Activated T-cell treated with anti-CD3 and anti-CD28 coated beads, Interleukin-2, amount 50 U/mL, for 4 hours (primary cell): ENCODE measurements at regions not wholly inside any gene's neighbourhood (a gene's known extent, or its start where the extent isn't known, plus 50 kb on each side); places are given as distances from the start of the nearest gene placed in this dataset.

Source experiments
- ATAC-seq, 2 donors: fragments of 200-7000 bp; cut with Tn5 transposase; one replicate each; pipeline ENCODE4 v1.10.0; 2021
- DNase-seq: peaks from one replicate; pipeline ENCODE4 v3.0.0-alpha.2; 2020
- H3K27me3 Mint-ChIP-seq: one replicate; pipeline ENCODE4 v1.8.0; 2021; ENCODE audit warnings: low read depth, mixed read lengths
- H3K36me3 Mint-ChIP-seq: one replicate; pipeline ENCODE4 v1.8.0; 2022; ENCODE audit warnings: mixed read lengths; ENCODE audit not compliant: insufficient read depth
- H3K4me1 Mint-ChIP-seq: one replicate; pipeline ENCODE4 v1.8.0; 2021; ENCODE audit warnings: low read depth, mixed read lengths
- H3K4me3 Mint-ChIP-seq: one replicate; pipeline ENCODE4 v1.8.0; 2021; ENCODE audit warnings: mild to moderate bottlenecking, moderate library complexity, mixed read lengths
- H3K9me3 Mint-ChIP-seq: one replicate; pipeline ENCODE4 v1.8.0; 2021; ENCODE audit warnings: mixed read lengths

GRCh38 chr1:48102766-48103165 is 105.6 kb upstream of the TRABD2B start:
- Mint-ChIP-seq H3K27me3 (peaks cover 16% of the 10 kb centered on the region), H3K9me3 (no peaks in the 10 kb centered on the region), H3K36me3 (no peaks in the 10 kb centered on the region), H3K4me1 (no peaks in the 10 kb centered on the region), H3K4me3 (no peak overlapping the region)
- no peak for ATAC-seq
- DNase-seq, result no peak

- no peak for ATAC-seq
- no peaks in the 10 kb centered on the region for H3K9me3 Mint-ChIP-seq
- DNase-seq, result no peak
- peaks cover 21% of the 10 kb centered on the region for H3K27me3 Mint-ChIP-seq
- no peaks in the 10 kb centered on the region for H3K36me3 Mint-ChIP-seq
- H3K4me1 Mint-ChIP-seq, result peaks cover under 1% of the 10 kb centered on the region
- no peak overlapping the region for H3K4me3 Mint-ChIP-seq
These were observed 102.0 kb upstream of the TRABD2B start for GRCh38 chr1:48099072-48099773.

GRCh38 chr1:48093696-48094528 is 96.7 kb upstream of the TRABD2B start:
- peak overlapping the region; percentile 42 for H3K4me3 Mint-ChIP-seq
- H3K4me1 Mint-ChIP-seq, result peaks cover 5% of the 10 kb centered on the region
- DNase-seq (peak; percentile 69), ATAC-seq (peak; percentile 82 to 92)
- peaks cover 42% of the 10 kb centered on the region for H3K27me3 Mint-ChIP-seq
- H3K9me3 Mint-ChIP-seq, result no peaks in the 10 kb centered on the region
- H3K36me3 Mint-ChIP-seq, result no peaks in the 10 kb centered on the region

DNA sequence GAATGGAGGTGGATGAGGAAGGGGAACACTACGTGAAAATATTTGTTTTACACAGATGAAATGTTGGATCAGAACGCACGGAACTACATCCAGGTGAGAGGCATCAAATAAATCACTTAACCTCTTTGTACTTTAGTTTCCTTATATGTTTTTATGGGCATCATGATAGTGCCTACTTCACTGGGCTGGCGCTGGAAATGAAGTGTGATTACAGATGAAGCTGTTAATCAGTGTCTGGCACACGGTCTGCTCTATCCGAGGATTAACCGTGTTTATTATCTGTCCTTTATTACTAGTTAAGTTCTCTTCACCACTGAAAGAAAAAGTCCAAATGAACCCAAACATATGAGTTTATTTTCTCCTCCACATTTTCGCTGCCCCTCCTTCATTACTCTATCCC is 96.0 kb upstream of the TRABD2B start:
- no peak overlapping the region for H3K4me3 Mint-ChIP-seq
- ATAC-seq (no peak), DNase-seq (no peak)
- H3K4me1 Mint-ChIP-seq, result peaks cover 5% of the 10 kb centered on the region
- H3K36me3 Mint-ChIP-seq, result no peaks in the 10 kb centered on the region
- no peaks in the 10 kb centered on the region for H3K9me3 Mint-ChIP-seq
- H3K27me3 Mint-ChIP-seq, result peaks cover 39% of the 10 kb centered on the region

- ATAC-seq (no peak), DNase-seq (no peak)
- Mint-ChIP-seq H3K4me1 (peaks cover 5% of the 10 kb centered on the region), H3K27me3 (peaks cover 37% of the 10 kb centered on the region), H3K9me3 (no peaks in the 10 kb centered on the region), H3K36me3 (no peaks in the 10 kb centered on the region), H3K4me3 (no peak overlapping the region)
These were observed 95.2 kb upstream of the TRABD2B start for GRCh38 chr1:48092401-48092800.

- Mint-ChIP-seq H3K36me3 (no peaks in the 10 kb centered on the region), H3K4me1 (peaks cover 5% of the 10 kb centered on the region), H3K9me3 (no peaks in the 10 kb centered on the region), H3K27me3 (peaks cover 33% of the 10 kb centered on the region), H3K4me3 (no peak overlapping the region)
- DNase-seq, result no peak
- ATAC-seq, result no peak
These were observed 92.2 kb upstream of the TRABD2B start for GRCh38 chr1:48089356-48089891.

GRCh38 chr1:48084826-48085225 is 87.6 kb upstream of the TRABD2B start:
- no peak for DNase-seq
- Mint-ChIP-seq H3K4me3 (no peak overlapping the region), H3K36me3 (no peaks in the 10 kb centered on the region), H3K9me3 (no peaks in the 10 kb centered on the region), H3K4me1 (no peaks in the 10 kb centered on the region), H3K27me3 (peaks cover 4% of the 10 kb centered on the region)
- ATAC-seq, result no peak

DNA sequence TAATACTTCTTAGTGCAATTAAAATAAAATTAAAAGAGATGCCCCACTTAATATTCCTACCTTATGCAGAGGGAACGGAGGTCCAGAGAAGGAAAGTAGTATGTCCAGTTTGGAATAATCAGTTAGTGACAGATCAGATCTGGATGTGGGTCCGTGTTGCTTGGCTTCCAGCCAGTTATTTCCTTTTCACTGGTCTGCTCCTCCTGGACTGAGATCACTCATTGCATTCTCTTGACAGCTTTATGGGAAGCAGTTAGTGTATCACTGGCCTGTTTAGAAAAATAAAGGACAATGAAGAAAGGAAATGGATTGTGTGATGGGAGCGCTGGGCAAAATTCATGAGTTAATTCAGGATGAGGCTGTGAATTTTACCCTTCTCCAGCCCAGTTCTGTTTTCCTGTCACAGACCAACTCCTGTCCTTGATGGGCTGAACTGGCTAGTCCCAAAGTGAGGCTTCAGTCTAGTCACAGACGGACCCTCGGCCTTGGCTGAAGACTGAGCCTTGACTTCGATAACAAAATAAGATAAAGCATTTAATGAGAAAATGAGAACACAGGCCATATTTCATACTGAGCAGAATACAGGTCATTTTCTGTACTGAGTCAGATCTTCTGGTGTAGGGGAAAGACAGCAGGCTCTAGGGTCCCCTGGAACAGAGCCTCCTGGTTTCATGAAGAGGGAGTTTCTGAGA is 85.2 kb upstream of the TRABD2B start:
- ATAC-seq (no peak), DNase-seq (no peak)
- H3K4me3 Mint-ChIP-seq, result no peak overlapping the region
- peaks cover 4% of the 10 kb centered on the region for H3K27me3 Mint-ChIP-seq
- no peaks in the 10 kb centered on the region for H3K9me3 Mint-ChIP-seq
- no peaks in the 10 kb centered on the region for H3K36me3 Mint-ChIP-seq
- H3K4me1 Mint-ChIP-seq, result no peaks in the 10 kb centered on the region

- Mint-ChIP-seq H3K9me3 (no peaks in the 10 kb centered on the region), H3K4me3 (no peak overlapping the region), H3K36me3 (no peaks in the 10 kb centered on the region), H3K27me3 (peaks cover 1% of the 10 kb centered on the region), H3K4me1 (no peaks in the 10 kb centered on the region)
- no peak for DNase-seq
- ATAC-seq, result no peak
These were observed 83.4 kb upstream of the TRABD2B start for GRCh38 chr1:48080331-48081255.

DNA sequence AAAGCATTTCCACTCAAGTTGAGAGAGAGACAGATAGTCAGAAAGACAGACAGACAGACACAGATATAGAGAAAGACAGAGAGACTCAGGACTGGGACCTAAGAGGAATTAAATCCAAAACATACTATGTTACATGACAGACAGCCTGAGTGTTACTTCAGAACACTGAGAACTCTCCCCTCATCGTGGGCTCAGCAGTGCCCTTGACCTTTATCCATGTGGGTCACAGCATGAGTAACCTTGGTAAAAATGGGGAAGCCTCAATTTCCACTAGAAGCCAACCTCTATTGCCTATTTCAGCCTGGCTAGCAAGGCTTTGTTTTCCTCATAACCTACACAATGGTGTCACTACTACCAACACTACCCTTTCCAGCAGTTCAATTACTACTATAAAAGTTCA is 81.9 kb upstream of the TRABD2B start:
- Mint-ChIP-seq H3K9me3 (no peaks in the 10 kb centered on the region), H3K4me1 (no peaks in the 10 kb centered on the region), H3K27me3 (no peaks in the 10 kb centered on the region), H3K36me3 (no peaks in the 10 kb centered on the region), H3K4me3 (no peak overlapping the region)
- DNase-seq (no peak), ATAC-seq (no peak)

DNA sequence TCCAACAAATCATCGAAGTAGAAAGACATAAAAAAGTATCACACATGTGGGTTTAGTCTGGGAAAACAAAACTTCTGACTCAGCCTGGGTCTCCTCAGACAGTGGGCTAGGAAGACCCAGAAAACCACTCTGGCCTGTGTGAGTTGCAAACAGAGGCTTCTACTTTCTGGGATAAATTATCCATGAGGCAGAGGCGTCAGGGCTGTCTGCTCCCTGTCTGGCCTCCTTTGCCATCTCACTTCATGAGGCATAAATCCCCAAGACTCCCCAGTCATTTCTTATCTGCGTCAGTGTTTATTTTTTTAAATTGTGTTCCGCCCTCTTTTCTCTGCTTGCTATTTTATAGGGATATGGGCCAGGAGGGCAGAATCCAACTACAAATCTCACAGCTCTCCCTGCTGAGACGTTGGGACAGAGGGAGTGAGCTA is 80.6 kb upstream of the TRABD2B start:
- no peak for DNase-seq
- no peaks in the 10 kb centered on the region for H3K9me3 Mint-ChIP-seq
- H3K4me3 Mint-ChIP-seq, result no peak overlapping the region
- no peaks in the 10 kb centered on the region for H3K4me1 Mint-ChIP-seq
- ATAC-seq, result no peak
- no peaks in the 10 kb centered on the region for H3K27me3 Mint-ChIP-seq
- H3K36me3 Mint-ChIP-seq, result no peaks in the 10 kb centered on the region

- H3K4me1 Mint-ChIP-seq, result no peaks in the 10 kb centered on the region
- ATAC-seq (no peak), DNase-seq (no peak)
- no peaks in the 10 kb centered on the region for H3K36me3 Mint-ChIP-seq
- H3K9me3 Mint-ChIP-seq, result no peaks in the 10 kb centered on the region
- H3K27me3 Mint-ChIP-seq, result no peaks in the 10 kb centered on the region
- no peak overlapping the region for H3K4me3 Mint-ChIP-seq
These were observed 78.8 kb upstream of the TRABD2B start for GRCh38 chr1:48076017-48076416.

- Mint-ChIP-seq H3K36me3 (no peaks in the 10 kb centered on the region), H3K27me3 (no peaks in the 10 kb centered on the region), H3K9me3 (no peaks in the 10 kb centered on the region), H3K4me1 (no peaks in the 10 kb centered on the region), H3K4me3 (no peak overlapping the region)
- ATAC-seq (no peak), DNase-seq (no peak)
These were observed 76.8 kb upstream of the TRABD2B start for GRCh38 chr1:48073798-48074530.
